ENCODE measurements at regions not wholly inside any gene's neighbourhood (a gene's known extent, or its start where the extent isn't known, plus 50 kb on each side); places are given as distances from the start of the nearest gene placed in this dataset.
"Not testable (repeated sequence)": the region's sequence is repeated elsewhere in the genome, so short reads cannot be mapped to it uniquely, and the experiment has no call there.

DNA sequence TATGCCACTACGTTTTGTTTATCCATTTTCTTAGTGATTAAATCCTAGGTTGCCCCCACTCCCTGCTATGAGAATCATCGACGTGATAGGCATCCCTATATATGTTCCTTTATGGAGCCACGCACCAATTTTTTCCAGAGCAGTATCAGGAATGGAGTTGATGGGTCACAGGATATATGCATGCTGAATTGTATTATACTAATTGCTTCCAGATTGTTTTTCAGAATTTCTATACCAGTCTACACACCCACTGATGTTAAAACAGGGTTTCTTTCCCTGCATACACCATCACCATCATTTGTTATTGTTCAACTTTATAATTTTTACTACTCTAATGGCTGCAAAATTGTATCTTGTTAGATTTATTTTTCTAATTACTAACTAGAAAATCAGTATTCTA is 100.1 kb upstream of the MRPS22 start:
- DNase-seq: no peak

DNA sequence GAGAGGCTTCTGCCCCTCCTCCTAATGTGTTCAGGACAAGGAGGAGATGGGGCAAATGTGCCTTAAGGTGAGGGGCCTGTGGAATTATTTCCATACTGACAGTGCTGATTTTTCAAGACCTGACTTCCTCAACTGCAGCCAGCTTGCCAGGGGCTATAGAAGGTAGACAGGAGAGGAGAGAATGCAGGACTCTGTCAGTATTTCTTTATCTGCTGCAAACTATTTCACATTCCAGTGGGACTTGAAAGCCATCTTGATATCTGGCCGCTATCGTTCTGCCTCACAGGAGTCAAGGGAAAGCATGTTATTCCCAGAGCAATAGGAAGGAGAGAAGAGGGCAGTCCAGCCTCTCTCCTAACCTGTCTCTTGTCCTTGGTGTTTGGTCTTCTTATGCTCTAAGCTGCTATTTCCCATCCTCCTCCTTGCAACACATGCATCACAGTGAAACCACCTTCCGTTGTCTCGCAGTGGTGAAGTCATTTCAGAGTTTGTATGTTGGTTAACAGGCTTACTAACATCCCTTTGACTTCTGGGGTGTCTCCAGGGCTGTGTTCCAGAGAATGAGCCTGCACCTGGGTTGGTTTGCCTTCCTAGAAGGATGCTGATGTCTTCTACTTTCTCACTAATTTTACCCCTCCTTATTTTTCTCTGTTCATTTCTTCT is 95.1 kb upstream of the MRPS22 start:
- DNase-seq: no peak

DNA sequence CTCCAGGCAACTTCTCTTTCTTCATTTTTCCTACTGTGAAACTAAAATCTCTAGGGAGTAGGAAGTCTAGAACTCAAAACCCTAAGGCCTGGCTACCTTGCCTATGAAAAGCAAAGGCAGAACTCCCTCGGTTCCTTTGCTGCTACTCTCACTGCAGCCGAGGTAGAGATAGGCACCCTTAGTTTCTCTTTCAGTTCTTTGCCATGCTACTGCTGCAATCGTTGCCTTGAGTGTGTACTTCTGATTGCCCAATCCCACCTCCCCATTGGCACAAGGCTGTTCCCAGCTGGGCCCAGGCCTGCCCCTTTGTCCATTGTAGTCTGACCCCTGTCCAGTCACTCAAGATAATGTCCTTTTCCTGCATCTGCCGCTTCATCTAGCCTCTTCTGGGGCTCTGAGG is 92.3 kb upstream of the MRPS22 start:
- no peak for DNase-seq

DNA sequence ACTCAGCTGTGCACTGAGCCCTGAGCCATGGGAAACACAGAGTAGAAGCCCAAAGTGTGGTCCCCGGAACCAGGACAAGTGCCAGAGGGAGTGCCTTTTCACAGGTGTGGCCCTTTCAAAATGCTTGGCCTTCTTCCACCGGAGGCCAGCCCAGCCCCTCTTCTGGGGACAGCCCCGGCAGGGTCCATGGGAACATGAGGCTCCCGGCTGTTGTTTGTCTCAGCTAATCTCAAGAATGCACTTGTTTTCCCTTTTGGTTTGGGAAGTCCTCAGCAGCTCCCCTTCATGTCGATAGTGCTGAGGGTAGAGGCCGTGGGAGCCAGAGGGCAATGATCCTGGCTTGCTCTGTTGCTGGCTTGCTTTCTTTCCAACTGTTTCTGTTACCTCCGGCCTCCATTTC is 91.1 kb upstream of the MRPS22 start:
- no peak for DNase-seq

DNA sequence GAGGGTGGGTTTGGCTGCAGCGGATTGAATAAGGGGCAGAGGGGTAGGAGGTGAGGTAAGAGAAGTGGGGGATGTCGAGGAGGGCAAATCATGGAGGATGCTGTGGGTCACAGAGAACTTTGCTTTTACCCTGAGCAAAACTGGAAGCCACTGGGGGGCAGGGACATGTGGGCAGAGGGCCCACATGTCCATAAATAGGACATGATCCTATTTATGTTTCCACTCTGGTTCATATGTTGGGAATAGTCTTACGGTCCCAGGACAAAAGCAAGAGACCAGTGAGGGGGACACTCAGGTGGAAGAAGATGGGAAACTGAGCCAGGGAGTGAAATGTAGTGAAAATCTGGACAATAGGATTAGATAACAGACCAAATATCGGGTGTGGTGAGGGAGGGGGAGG is 85.5 kb upstream of the MRPS22 start:
- no peak for DNase-seq

DNA sequence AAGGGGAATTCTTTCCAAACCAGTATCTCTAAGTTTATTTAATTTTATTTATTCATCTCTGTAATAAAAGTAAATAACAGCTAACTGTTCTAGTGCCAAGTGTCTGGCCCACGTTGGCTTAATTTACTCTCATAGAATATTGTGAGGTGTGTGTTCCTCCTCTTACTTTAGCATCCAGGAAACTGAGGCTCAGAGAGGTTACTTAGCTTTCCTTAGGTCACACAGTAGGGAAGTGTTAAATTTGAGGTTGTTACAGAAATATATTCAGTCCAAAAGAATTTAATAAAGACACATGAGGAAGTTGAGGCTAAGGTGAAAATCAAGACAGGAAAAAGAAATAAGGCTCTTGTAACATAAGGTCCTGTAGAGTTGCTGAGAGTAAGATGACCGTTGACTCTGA is 84.4 kb upstream of the MRPS22 start:
- no peak for DNase-seq

DNA sequence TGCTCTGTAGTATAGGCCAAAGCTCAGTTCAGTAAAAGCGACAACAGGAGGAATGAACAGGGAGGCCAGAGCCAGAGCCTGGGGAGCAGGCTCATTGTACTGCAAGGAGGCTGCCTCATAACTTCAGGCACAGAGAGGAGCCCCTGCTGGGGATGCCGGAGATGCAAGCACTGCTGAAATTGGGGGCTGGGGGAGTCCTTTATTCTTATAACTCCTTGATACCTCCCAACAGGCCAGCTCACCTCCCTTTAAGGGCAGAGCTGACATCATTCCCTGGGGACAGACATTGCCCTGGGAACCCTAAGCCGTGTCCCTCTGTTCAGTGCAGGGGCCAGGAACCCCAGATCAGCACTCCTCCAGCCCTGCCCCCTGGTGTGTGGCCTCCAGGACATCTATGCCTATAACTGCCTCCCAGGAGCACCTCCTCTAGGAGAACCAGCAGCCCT is 83.8 kb upstream of the MRPS22 start:
- no peak for DNase-seq

DNA sequence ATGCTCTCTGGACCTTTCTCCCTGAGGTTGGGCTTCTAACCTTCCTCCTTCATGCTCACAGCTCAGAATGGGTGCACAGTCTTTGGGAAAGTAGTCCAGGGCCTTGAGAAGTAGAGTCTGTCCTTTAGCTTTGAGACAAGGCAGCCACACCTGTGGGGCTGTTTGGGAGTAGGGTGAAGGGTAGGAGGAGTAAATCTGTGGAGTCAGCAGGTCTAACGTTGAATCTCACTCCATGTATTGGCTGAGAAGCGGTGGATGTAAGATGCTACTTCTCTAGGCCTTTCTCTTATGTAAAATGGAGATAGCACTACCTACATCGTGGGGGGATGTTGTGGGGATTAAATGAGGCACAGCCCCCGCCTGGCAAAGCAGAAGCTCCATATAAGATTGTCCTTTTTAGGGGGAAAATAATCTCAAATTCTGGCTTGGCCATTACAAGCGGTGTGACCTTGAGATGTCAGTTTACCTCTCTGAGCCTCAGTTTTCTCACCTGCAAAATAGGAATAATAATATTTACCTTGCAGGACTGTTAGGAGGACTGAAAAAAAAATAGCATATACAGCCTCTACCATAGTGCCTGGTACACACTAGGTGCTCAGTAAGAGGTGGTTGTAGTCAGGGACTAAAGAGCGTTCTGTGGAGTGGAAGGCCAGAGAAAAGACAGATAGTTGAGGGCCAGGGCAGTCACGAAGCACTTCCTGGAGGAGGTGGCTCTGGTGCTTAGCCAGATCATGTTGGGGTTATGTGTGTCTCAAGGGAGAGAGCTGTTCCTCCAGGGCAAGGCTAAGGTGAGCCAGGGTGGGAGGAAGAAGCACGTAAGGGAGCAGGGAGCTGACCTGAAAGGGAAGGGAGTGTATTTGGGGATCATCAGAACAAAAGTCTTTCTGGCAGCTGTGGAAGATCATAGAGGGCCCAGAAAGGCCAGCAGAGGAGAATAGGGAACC is 82.8 kb upstream of the MRPS22 start:
- DNase-seq: no peak

DNA sequence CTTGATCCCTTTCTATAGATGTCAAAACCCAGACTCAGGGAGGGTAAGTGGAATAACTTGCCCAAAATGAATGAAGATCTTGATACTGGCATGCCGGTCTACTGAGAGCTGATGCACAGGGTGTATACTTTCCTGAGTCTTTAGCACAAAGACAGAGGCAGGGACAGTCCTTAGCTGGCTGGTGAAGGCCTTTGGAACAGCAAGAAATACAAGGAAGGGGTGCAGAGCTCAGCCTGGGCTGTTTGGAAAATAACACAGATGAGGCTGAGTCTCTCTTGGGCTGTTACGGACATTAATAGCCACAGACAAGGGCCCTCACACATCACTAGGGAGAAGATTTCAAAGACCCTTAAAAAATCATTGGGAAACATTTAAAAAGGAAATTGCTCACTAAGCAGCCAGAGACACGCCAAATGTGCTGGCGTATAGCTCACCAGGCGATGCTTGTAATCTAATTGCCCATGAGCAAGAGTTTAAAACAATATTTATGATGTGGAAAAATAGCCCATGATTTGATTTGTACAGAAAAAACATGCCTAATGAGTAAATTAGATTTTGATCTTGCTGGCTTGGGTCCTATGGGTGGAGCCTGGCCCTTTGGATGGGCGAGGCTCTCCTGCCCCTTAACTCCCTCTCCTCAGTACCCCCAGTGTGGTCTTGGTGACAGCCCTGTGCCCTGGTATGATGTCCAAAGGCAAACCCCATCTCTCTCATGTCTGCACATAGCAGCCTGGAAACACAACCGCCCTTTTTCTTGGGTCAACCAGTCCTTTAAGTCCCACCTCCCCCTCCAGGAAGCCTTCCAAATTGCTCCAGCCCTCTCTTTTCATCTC is 81.8 kb upstream of the MRPS22 start:
- no peak for DNase-seq

DNA sequence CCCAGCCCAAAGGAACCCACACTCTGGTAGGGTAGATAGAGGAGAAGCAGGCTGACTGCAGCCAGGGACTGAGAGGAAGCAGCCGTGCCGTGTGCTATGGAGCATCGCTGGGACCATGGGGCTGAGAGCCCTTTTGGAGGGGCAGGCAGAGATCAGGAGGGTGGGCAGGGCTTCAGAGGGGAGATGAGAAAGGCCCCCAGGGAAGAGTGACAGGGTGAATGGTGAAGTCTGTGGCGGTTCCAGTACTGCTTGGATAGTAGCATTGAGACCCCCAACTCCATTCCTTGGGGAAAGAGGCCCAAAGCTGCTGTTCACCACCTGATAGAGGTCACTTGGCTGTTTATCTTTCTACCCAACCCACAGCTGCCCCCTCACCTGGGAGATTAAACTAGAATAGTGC is 80.0 kb upstream of the MRPS22 start:
- DNase-seq: no peak

DNA sequence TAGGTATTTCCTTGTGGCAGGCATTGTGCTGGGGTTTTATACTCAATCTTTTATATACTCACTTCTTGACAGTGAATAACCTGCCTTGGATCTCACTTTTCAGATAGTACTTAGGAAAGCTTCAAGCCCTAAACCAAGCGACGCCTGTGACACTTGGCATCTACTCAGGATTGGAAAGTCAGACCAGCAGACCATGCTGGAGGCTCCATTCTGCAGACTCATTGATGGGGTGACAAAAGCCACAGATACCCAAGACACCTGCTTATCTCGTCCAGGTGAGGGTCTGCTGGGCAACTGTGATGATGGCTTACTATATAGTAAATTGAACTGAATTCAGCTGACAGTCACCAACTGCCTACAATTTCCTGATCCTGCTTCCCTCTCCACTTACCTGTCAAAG is 79.4 kb upstream of the MRPS22 start:
- no peak for DNase-seq

DNA sequence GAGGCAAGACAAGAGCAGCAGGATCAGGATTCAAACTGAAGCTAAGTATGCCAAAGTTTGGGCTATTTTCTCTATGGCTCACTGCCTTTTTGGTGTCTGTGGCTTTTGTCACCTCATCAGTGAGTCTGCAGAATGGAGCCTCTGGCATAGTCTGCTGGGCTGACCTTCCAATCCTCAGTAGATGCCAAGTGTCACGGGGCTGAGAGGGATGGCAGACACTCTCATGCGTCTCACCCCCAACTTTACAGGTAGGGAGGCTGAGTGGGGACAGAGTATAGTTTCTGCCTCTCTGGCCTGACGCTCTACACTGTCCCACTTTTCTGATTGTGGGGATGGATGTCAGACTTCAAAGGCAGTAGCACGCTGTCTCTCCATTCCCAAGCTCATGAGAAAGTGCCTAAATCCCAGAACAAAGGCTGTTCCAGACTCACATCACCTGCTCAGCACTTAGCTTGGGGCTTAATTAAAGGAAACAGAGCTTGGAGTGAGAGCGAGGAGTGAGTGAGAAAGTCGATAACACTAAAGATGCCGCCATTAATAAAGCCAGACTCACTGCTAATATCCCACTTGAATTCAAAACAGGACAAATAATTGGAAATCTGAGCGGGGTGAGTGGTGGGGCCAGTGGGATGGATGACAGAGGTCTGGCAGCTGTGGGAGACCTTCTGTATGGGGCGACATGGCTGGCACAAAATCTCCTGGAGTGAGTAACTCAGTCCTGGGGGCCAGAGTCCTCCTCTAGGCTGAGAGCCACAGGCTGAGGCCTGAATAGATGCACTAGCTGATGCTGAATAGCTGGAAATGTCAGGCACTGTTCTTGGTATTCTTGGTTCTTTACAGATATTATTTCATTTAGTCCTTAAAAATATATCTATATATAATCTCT is 78.4 kb upstream of the MRPS22 start:
- DNase-seq: no peak

DNA sequence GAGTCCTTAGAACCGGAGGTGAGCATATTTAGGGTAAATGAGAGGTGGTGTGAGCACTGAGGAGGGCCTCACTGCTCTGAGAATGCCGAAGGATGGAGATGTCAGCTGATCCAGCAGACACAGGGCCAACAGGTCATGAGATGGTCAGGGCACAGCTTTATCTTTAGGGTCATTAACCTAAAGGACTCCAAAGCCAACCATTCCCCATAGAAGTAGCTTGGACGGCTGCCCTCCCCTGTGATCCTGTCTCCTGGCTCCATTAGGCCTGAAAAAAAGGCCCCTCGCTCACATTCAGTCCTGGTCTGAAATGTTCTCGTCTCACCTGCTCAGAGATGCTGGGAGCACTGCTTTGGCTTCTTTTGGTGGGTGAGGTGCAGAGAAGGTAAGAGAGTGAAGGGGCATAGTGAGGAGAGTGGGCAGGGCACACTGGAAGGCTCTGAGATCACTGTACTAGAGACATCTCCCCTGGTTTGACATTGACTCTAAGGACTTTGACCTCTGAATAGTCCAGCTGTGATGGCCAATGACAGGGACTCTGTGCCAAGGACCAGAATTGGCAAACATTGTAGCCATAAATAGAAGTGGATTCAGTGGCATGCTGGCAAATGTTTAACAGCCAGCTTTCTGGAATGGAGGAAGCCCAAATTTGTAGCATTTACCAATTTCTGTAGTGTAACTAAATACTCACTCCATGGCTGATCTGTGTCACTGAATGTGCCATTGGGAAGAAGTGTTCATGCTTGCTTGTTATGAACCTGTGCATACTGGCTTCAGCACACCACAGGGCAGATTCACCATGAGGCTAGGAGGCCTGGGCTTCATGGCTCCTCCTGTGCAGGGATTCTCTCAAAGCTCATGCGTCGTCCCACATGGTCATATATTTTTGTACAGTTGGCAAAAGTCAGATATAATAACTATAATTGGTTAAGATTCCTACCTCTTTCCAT is 76.2 kb upstream of the MRPS22 start:
- DNase-seq: no peak

DNA sequence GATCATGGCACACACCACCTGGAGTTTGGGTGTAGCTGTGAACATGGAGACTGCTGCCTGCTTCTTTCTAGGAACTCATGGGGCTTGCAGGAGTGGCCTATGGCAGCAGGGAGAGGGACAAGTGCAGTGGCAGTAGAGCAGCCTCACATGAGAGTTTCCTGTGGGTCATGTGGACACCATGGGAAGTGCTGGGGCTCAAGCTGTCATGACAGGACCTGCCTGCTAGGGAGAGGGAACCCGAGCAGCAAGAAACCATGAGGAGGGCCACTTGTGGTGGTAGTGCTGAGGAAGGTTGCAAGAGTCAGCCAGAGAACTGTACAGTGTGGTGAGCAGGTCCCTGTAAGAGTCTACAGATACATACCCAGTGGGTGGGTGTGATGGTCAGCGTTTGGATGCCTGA is 73.8 kb upstream of the MRPS22 start:
- DNase-seq: no peak

DNA sequence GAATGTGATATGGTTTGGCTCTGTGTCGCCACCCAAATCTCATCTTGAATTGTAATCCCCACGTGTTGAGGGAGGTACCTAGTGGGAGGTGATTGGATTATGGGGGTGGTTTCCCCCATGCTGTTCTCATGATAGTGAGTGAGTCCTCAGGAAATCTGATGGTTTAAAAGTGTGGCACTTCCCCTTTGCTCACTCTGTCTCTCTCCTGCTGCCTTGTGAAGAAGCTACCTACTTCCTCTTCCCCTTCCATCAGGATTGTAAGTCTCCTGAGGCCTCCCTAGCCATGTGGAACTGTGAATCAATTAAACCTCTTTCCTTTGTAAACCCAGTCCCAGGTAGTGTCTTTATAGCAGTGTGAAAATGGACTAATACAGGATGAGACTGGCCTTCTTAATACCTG is 73.2 kb upstream of the MRPS22 start:
- DNase-seq: not testable (repeated sequence)

DNA sequence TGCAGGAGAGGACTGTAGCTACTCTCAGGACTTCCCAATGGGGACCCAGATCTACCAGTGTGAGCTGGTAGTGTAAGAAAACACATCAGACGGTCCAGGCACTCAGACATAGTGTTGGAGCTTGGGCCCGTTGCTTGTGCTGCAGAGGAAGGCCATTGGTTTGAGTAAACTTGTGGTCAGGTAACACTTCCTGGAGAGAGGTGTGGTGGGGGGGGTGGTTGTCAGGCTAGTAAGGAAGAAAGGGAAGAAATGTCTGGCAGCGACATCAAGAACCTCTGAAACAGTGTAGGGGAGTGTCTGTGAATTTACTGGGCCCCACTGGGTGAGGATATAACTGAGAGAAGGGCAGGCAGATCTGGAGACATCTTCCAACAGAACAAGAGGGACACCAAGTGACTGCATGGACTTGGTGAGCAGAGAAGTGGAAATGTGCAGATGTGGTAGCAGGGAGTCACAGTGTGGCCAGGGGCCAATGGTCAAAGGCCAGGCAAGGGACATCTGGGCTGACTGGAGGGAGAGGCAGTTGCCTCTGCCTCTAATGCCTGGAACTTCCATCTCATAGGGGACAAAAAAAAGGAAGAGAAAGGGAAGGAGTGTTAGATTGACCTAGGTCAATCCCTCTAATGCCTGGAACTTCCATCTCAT is 63.7 kb upstream of the MRPS22 start:
- DNase-seq: no peak

DNA sequence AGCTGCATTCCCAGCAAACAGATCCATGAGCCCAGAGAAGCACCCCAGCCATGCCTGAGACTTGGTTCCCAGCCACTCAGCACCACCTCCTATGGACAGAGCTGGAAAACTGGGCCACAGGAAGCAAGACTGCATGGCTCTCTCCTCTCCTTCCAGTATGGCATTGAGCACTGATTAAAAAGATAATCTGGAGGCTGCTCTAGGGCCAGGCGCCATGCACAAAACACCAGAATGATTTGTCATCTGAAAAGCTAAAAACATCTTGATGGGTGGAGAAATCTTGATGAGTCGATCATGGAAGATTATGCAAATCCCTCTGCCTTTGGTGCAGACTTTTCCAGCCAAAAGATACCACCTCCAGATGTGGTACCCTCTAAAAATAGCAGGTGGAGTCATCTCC is 62.7 kb upstream of the MRPS22 start:
- DNase-seq: no peak

DNA sequence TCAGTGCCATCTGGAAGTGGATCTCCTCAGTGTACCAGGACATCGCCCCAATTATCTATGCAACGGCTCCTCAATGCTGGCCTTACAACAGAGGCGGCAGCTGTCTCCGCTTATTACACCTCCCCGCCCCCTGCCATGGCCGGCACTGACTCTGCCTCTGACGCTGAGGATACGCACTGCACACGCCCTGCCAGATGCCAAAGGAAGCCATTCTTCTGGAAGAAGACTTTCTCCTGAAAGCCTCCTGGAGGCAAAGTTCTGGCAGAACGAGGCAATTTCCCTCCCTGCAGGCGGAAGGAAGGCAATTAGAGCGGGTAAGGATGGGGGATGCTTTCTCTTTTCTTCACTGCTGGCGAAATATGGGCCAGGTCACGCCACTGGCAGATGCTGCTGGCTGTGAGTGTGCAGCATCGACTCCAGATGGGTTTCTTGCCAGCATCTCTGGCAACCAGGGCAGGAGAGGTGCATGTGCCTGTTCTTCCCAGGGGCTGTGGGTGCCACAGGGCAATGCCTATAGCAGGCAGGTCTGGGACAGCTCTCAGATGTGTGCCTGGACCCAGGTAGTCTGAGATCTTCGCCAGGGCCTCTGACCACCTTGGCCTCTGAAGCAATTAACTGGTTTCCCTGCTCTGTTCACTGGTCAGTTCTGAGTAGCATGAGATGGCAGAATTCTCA is 62.2 kb upstream of the MRPS22 start:
- no peak for DNase-seq

DNA sequence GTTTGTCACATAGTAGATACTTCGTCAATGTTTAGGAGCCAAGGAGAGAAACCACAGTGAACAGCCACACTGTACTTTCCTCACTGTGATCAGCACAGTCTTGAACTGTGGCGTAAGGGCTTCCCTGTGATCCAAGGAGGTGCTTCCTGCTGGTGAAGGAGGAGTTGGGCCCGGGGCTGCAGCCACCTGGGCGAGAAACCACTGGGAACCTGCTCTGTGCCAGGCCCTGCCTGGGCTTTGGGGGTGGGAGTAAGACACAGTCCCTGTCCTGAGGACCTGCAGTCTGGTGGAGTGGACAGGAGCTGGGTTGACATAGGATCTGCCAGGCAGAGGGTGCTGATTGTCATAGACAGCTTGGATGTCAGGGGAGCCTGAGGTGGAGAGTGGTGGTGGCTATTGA is 60.5 kb upstream of the MRPS22 start:
- no peak for DNase-seq

DNA sequence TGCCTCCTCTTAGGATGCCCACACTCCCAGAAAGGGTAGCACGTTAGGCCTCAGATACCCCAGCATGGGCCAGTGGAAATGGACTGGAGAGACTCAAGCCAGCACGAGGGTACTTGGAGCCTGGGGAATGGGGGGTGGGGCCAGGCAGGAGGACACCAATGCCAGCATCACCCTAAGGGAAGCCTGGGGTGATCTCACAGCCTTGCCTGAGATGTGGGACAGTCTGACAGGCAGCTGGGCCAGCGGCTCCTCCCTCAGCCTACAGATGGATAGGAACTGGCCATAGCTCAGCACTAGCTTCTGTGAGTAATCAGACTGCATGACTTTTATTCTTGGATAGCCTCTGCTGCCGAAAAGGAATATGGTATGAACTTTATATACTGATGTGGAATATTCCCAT is 59.6 kb upstream of the MRPS22 start:
- DNase-seq: no peak

Measured in hematopoietic multipotent progenitor cell treated with erythropoietin and hydrocortisone succinate and interleukin-3 and kit ligand, for 8 days (in vitro differentiated cells).